ENCODE measurements at regions not wholly inside any gene's neighbourhood (a gene's known extent, or its start where the extent isn't known, plus 50 kb on each side); places are given as distances from the start of the nearest gene placed in this dataset.

DNA sequence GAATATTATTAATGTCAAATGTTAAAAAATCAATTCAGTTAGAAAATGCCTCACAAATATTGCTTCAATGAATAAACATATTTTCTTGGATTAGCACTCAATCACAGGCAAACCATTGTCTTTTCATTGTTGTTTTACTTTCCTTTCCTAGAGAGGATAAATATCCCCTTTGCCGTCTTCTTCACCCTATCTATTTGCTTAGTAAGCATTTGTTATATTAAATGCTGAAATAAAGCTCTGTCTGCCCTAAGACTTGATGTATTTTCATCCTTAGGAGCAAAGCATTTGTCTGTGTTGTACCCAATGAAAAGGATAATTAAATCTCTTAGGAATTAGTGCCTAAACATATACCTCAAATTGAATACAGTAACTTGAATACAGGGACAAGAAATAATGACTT lies 1071.2 kb upstream of the GYPC start:
- H3K4me2 ChIP-seq = no peak overlapping the region
- no peaks in the 10 kb centered on the region for H3K36me3 Mint-ChIP-seq (ENCODE audit: low read depth)
- H3K9me2 ChIP-seq (ENCODE audit: insufficient read depth) = peaks cover 8% of the 10 kb centered on the region; the same call in 1 of the 2 replicates
- no peaks in the 10 kb centered on the region for H4K20me1 ChIP-seq (replicated peaks; ENCODE audit: insufficient read depth)
- no peak for DNase-seq (ENCODE audit: low spot score)
- H2AFZ ChIP-seq = no peak overlapping the region
- H3K9me3 Mint-ChIP-seq = peaks cover 4% of the 10 kb centered on the region; the same call in 1 of the 3 replicates
- TF ChIP-seq, protein P1, sequence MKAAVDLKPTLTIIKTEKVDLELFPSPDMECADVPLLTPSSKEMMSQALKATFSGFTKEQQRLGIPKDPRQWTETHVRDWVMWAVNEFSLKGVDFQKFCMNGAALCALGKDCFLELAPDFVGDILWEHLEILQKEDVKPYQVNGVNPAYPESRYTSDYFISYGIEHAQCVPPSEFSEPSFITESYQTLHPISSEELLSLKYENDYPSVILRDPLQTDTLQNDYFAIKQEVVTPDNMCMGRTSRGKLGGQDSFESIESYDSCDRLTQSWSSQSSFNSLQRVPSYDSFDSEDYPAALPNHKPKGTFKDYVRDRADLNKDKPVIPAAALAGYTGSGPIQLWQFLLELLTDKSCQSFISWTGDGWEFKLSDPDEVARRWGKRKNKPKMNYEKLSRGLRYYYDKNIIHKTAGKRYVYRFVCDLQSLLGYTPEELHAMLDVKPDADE (IDR thresholded peaks at IDR 0.05) = no peak
- TF ChIP-seq POLR2AphosphoS5 (IDR thresholded peaks at IDR 0.05; ENCODE audit: low read depth) (no peak), EZH2 (IDR thresholded peaks at IDR 0.05; ENCODE audit: low read depth, unreplicated experiment) (no peak), NANOG (IDR thresholded peaks at IDR 0.05; ENCODE audit: borderline replicate concordance) (no peak), ZNF114 (CRISPR knock-in tag; IDR thresholded peaks at IDR 0.05) (no peak), STAT1 (IDR thresholded peaks at IDR 0.05; ENCODE audit: unreplicated experiment) (no peak), JUNB (IDR thresholded peaks at IDR 0.05; ENCODE audit: unreplicated experiment) (no peak), CREB1 (CRISPR knock-in tag; IDR thresholded peaks at IDR 0.05; ENCODE audit: low read depth) (no peak), ZNF331 (CRISPR knock-in tag; IDR thresholded peaks at IDR 0.05; ENCODE audit: low read depth) (no peak), CTCF (conservative IDR thresholded peaks at IDR 0.05; ENCODE audit: low read depth in 2 of 2) (no peak), EZH2phosphoT487 (IDR thresholded peaks at IDR 0.05; ENCODE audit: unreplicated experiment) (no peak), REST (IDR thresholded peaks at IDR 0.05; ENCODE audit: unreplicated experiment) (no peak)
- TF ChIP-seq, protein P2, sequence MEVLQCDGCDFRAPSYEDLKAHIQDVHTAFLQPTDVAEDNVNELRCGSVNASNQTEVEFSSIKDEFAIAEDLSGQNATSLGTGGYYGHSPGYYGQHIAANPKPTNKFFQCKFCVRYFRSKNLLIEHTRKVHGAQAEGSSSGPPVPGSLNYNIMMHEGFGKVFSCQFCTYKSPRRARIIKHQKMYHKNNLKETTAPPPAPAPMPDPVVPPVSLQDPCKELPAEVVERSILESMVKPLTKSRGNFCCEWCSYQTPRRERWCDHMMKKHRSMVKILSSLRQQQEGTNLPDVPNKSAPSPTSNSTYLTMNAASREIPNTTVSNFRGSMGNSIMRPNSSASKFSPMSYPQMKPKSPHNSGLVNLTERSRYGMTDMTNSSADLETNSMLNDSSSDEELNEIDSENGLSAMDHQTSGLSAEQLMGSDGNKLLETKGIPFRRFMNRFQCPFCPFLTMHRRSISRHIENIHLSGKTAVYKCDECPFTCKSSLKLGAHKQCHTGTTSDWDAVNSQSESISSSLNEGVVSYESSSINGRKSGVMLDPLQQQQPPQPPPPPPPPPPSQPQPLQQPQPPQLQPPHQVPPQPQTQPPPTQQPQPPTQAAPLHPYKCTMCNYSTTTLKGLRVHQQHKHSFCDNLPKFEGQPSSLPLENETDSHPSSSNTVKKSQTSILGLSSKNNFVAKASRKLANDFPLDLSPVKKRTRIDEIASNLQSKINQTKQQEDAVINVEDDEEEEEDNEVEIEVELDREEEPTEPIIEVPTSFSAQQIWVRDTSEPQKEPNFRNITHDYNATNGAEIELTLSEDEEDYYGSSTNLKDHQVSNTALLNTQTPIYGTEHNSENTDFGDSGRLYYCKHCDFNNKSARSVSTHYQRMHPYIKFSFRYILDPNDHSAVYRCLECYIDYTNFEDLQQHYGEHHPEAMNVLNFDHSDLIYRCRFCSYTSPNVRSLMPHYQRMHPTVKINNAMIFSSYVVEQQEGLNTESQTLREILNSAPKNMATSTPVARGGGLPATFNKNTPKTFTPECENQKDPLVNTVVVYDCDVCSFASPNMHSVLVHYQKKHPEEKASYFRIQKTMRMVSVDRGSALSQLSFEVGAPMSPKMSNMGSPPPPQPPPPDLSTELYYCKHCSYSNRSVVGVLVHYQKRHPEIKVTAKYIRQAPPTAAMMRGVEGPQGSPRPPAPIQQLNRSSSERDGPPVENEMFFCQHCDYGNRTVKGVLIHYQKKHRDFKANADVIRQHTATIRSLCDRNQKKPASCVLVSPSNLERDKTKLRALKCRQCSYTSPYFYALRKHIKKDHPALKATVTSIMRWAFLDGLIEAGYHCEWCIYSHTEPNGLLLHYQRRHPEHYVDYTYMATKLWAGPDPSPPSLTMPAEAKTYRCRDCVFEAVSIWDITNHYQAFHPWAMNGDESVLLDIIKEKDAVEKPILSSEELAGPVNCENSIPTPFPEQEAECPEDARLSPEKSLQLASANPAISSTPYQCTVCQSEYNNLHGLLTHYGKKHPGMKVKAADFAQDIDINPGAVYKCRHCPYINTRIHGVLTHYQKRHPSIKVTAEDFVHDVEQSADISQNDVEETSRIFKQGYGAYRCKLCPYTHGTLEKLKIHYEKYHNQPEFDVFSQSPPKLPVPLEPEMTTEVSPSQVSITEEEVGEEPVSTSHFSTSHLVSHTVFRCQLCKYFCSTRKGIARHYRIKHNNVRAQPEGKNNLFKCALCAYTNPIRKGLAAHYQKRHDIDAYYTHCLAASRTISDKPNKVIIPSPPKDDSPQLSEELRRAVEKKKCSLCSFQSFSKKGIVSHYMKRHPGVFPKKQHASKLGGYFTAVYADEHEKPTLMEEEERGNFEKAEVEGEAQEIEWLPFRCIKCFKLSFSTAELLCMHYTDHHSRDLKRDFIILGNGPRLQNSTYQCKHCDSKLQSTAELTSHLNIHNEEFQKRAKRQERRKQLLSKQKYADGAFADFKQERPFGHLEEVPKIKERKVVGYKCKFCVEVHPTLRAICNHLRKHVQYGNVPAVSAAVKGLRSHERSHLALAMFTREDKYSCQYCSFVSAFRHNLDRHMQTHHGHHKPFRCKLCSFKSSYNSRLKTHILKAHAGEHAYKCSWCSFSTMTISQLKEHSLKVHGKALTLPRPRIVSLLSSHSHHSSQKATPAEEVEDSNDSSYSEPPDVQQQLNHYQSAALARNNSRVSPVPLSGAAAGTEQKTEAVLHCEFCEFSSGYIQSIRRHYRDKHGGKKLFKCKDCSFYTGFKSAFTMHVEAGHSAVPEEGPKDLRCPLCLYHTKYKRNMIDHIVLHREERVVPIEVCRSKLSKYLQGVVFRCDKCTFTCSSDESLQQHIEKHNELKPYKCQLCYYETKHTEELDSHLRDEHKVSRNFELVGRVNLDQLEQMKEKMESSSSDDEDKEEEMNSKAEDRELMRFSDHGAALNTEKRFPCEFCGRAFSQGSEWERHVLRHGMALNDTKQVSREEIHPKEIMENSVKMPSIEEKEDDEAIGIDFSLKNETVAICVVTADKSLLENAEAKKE (CRISPR knock-in tag; IDR thresholded peaks at IDR 0.05) = no peak
- no peaks in the 10 kb centered on the region for H3K27me3 ChIP-seq (ENCODE audit: insufficient read depth)
- H3K4me1 ChIP-seq (ENCODE audit: insufficient read depth) = no peaks in the 10 kb centered on the region
- no peak overlapping the region for H3K4me3 ChIP-seq
- H3K27ac Mint-ChIP-seq = no peak overlapping the region
- H3F3A ChIP-seq (replicated peaks; ENCODE audit: low read depth) = no peaks in the 10 kb centered on the region
- H3K79me2 ChIP-seq (replicated peaks; ENCODE audit: insufficient read depth) = no peaks in the 10 kb centered on the region
- no peak overlapping the region for H3K4me3 Mint-ChIP-seq
- no peaks in the 10 kb centered on the region for H3K4me1 Mint-ChIP-seq
- ATAC-seq = no peak
- H3K27me3 Mint-ChIP-seq (ENCODE audit: insufficient read depth, low read depth, poor library complexity) = no peaks in the 10 kb centered on the region
- no peaks in the 10 kb centered on the region for H3K36me3 ChIP-seq (ENCODE audit: insufficient read depth)
- no peak overlapping the region for H3K27ac ChIP-seq (ENCODE audit: low read depth)
